SK-N-SH (cell line): ENCODE measurements at regions not wholly inside any gene's neighbourhood (a gene's known extent, or its start where the extent isn't known, plus 50 kb on each side); places are given as distances from the start of the nearest gene placed in this dataset.

Source experiments
- CTCF ChIA-PET: fragments of 300-600, 350-600 bp; formaldehyde crosslinking; extraction: SDS; loops from one replicate; lab custom pipeline; 2021; lab: Yijun Ruan, JAX
- POLR2A ChIA-PET: fragments of 350-600 bp; sonication (Branson Sonifier 250); formaldehyde crosslinking; extraction: SDS; loops from one replicate; lab custom pipeline; 2020; ENCODE audit warnings: antibody characterized with exemption, inconsistent platforms; lab: Yijun Ruan, JAX
- DNase-seq: peaks from one replicate; pipeline ENCODE4 v3.0.0; 2012
- H2AFZ ChIP-seq: fragments of 200-600 bp; sonication (generic); 2 replicates; pipeline ENCODE4 v1.8.1; 2016; ENCODE audit warnings: antibody characterized with exemption, mild to moderate bottlenecking, low read depth
- H3F3A ChIP-seq: fragments of 200-600 bp; sonication (generic); replicated peaks from 2 replicates; pipeline ENCODE3; 2016; ENCODE audit warnings: antibody characterized with exemption, mild to moderate bottlenecking; ENCODE audit not compliant: insufficient read depth
- H3K27ac ChIP-seq, 2 experiments: fragments of 200-500 bp in 1 of 2; fragments of 200-600 bp in 1 of 2; sonication (Bioruptor generic) in 1 of 2; sonication (generic), shearing (Covaris generic) in 1 of 2; 2 replicates each; pipeline versions ENCODE4 v1.5.1 to v1.6.1; 2014 to 2016; ENCODE audit warnings: low read depth in 2 of 2, inconsistent platforms in 1 of 2, low read length in 1 of 2, mild to moderate bottlenecking in 1 of 2, mixed read lengths in 1 of 2
- H3K27me3 ChIP-seq: fragments of 200-600 bp; sonication (generic), shearing (Covaris generic); 2 replicates; pipeline ENCODE4 v1.6.1; 2016; ENCODE audit warnings: mixed run types; ENCODE audit not compliant: insufficient read depth
- H3K36me3 ChIP-seq, 2 experiments: fragments of 200-500 bp in 1 of 2; fragments of 200-600 bp in 1 of 2; sonication (Bioruptor generic) in 1 of 2; sonication (generic) in 1 of 2; replicated peaks in 1 of 2; 2 replicates each; pipeline versions ENCODE3 to v1.5.1; 2014 to 2016; ENCODE audit warnings: low read length in 1 of 2, mild to moderate bottlenecking in 1 of 2; ENCODE audit not compliant: insufficient read depth in 2 of 2, control insufficient read depth in 1 of 2
- H3K4me1 ChIP-seq, 2 experiments: fragments of 200-500 bp in 1 of 2; fragments of 200-600 bp in 1 of 2; sonication (Bioruptor generic) in 1 of 2; sonication (generic), shearing (Covaris generic) in 1 of 2; 2 replicates each; pipeline versions ENCODE4 v1.5.1 to v1.6.1; 2014 to 2016; ENCODE audit warnings: low read depth in 1 of 2, low read length in 1 of 2, mixed run types in 1 of 2; ENCODE audit not compliant: insufficient read depth in 2 of 2, control insufficient read depth in 1 of 2
- H3K4me2 ChIP-seq: fragments of 200-600 bp; sonication (generic), shearing (Covaris generic); 2 replicates; pipeline ENCODE4 v1.6.1; 2017; ENCODE audit warnings: mixed run types
- H3K4me3 ChIP-seq, 2 experiments: fragments of 200-500 bp in 1 of 2; fragments of 200-600 bp in 1 of 2; sonication (Bioruptor generic) in 1 of 2; sonication (generic), shearing (Covaris generic) in 1 of 2; 2 replicates each; pipeline versions ENCODE4 v1.5.1 to v1.8.1; 2014 to 2016; ENCODE audit warnings: low read depth in 2 of 2, inconsistent platforms in 1 of 2, low read length in 1 of 2, mild to moderate bottlenecking in 1 of 2, mixed read lengths in 1 of 2, moderate library complexity in 1 of 2
- H3K79me2 ChIP-seq: fragments of 200-600 bp; sonication (generic); 2 replicates; pipeline ENCODE4 v1.8.1; 2017; ENCODE audit warnings: mild to moderate bottlenecking; ENCODE audit not compliant: insufficient read depth
- H3K9ac ChIP-seq: fragments of 200-600 bp; sonication (generic); 2 replicates; pipeline ENCODE4 v1.6.1; 2017; ENCODE audit warnings: mixed run types
- H3K9me2 ChIP-seq: fragments of 200-600 bp; sonication (generic); 2 replicates; pipeline ENCODE4 v1.6.1; 2017; ENCODE audit warnings: mixed run types
- H3K9me3 ChIP-seq: fragments of 200-600 bp; sonication (generic); 2 replicates; pipeline ENCODE4 v1.6.1; 2017; ENCODE audit warnings: mixed run types, mild to moderate bottlenecking, moderate library complexity
- H4K20me1 ChIP-seq: fragments of 200-600 bp; sonication (generic); 2 replicates; pipeline ENCODE4 v1.6.1; 2017; ENCODE audit warnings: mild to moderate bottlenecking, mixed run types; ENCODE audit not compliant: insufficient read depth
- CHD2 ChIP-seq: fragments of 150-350 bp; IDR thresholded peaks from 2 replicates; pipeline ENCODE4 v1.6.1; 2018; ENCODE audit warnings: low read length; ENCODE audit not compliant: partially characterized antibody
- FOSL2 ChIP-seq: IDR thresholded peaks from 2 replicates; pipeline ENCODE4 v1.4.0; 2012; ENCODE audit warnings: low read depth, mild to moderate bottlenecking, moderate library complexity, borderline replicate concordance
- FOXJ3 ChIP-seq: sonication (generic); formaldehyde crosslinking; IDR thresholded peaks from 2 replicates; pipeline ENCODE4 v1.5.1; 2020; ENCODE audit warnings: mild to moderate bottlenecking, missing genetic modification reagents
- GATA2 ChIP-seq: sonication (generic); formaldehyde crosslinking; IDR thresholded peaks from 2 replicates; pipeline ENCODE4 v1.5.0; 2020; ENCODE audit warnings: mild to moderate bottlenecking, missing genetic modification reagents
- JUND ChIP-seq: IDR thresholded peaks from 2 replicates; pipeline ENCODE4 v1.4.0; 2012
- MEF2A ChIP-seq: IDR thresholded peaks from 2 replicates; pipeline ENCODE4 v1.4.0; 2012; ENCODE audit warnings: low read depth, borderline replicate concordance
- MXI1 ChIP-seq: IDR thresholded peaks from 2 replicates; pipeline ENCODE4 v1.6.1; 2012; ENCODE audit warnings: mild to moderate bottlenecking, low read depth, low read length, improper control_type of control experiment
- NRF1 ChIP-seq: IDR thresholded peaks from 2 replicates; pipeline ENCODE4 v1.6.1; 2012; ENCODE audit warnings: low read depth, mild to moderate bottlenecking, low read length
- RCOR1 ChIP-seq: fragments of 150-350 bp; IDR thresholded peaks from 2 replicates; pipeline ENCODE4 v1.6.1; 2017; ENCODE audit warnings: antibody characterized with exemption, low read length
- SIN3A ChIP-seq: IDR thresholded peaks from 2 replicates; pipeline ENCODE4 v1.6.1; 2012; ENCODE audit warnings: low read depth, mild to moderate bottlenecking, low read length, moderate library complexity, borderline replicate concordance
- SMC3 ChIP-seq: IDR thresholded peaks from 2 replicates; pipeline ENCODE4 v1.6.1; 2012; ENCODE audit warnings: low read depth, low read length, improper control_type of control experiment
- TAF1 ChIP-seq: IDR thresholded peaks from 2 replicates; pipeline ENCODE4 v1.6.1; 2012; ENCODE audit warnings: low read depth, mild to moderate bottlenecking, low read length, moderate library complexity, borderline replicate concordance
- TCF12 ChIP-seq: IDR thresholded peaks from 2 replicates; pipeline ENCODE4 v1.4.0; 2012
- TEAD4 ChIP-seq: IDR thresholded peaks from 2 replicates; pipeline ENCODE4 v1.4.0; 2012; ENCODE audit warnings: mild to moderate bottlenecking, borderline replicate concordance; ENCODE audit not compliant: insufficient read depth
- WGBS: methylation state at CpG from one replicate; pipeline ENCODE4 v1.1.6; 2017; ENCODE audit warnings: low lambda C conversion rate; 5-methylcytosine and 5-hydroxymethylcytosine counted together
- TF ChIP-seq, protein P1 (sequence below): IDR thresholded peaks from 2 replicates; pipeline ENCODE4 v1.6.1; 2012; ENCODE audit warnings: mild to moderate bottlenecking, low read depth, low read length, moderate library complexity
- TF ChIP-seq, protein P2 (sequence below): IDR thresholded peaks from 2 replicates; pipeline ENCODE4 v1.4.0; 2012; ENCODE audit warnings: low read depth, borderline replicate concordance
- TF ChIP-seq, protein P3 (sequence below): fragments of 200-600 bp; sonication (generic); IDR thresholded peaks from 2 replicates; pipeline ENCODE4 v1.6.1; 2017; ENCODE audit warnings: antibody characterized with exemption, mild to moderate bottlenecking, moderate library complexity
- TF ChIP-seq, protein P4 (sequence below): fragments of 150-350 bp; IDR thresholded peaks from 2 replicates; pipeline ENCODE4 v1.6.1; 2016; ENCODE audit warnings: mild to moderate bottlenecking, low read depth, low read length

DNA sequence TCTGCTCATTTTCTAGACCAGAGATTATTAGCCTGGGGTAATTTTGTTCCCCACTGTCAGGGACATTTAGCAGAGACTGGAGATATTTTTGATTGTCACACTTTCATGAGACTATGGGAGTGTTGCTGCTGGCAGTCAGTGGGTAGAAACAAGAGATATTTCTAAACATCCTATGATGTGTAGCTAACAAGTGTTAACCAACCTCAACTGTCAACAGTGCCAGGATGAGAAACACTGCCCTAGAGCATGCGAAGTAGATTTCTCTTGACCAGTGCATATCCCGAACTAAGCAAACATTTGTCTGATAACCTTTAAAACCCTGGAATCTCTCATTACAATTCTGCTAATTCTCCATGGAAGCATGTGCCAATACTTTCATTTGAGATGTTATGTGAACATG is 607.4 kb upstream of the TMPRSS15 start (continued):
- TF ChIP-seq CHD2, result no peak
- TF ChIP-seq, protein P1, sequence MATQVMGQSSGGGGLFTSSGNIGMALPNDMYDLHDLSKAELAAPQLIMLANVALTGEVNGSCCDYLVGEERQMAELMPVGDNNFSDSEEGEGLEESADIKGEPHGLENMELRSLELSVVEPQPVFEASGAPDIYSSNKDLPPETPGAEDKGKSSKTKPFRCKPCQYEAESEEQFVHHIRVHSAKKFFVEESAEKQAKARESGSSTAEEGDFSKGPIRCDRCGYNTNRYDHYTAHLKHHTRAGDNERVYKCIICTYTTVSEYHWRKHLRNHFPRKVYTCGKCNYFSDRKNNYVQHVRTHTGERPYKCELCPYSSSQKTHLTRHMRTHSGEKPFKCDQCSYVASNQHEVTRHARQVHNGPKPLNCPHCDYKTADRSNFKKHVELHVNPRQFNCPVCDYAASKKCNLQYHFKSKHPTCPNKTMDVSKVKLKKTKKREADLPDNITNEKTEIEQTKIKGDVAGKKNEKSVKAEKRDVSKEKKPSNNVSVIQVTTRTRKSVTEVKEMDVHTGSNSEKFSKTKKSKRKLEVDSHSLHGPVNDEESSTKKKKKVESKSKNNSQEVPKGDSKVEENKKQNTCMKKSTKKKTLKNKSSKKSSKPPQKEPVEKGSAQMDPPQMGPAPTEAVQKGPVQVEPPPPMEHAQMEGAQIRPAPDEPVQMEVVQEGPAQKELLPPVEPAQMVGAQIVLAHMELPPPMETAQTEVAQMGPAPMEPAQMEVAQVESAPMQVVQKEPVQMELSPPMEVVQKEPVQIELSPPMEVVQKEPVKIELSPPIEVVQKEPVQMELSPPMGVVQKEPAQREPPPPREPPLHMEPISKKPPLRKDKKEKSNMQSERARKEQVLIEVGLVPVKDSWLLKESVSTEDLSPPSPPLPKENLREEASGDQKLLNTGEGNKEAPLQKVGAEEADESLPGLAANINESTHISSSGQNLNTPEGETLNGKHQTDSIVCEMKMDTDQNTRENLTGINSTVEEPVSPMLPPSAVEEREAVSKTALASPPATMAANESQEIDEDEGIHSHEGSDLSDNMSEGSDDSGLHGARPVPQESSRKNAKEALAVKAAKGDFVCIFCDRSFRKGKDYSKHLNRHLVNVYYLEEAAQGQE, result no peak

DNA sequence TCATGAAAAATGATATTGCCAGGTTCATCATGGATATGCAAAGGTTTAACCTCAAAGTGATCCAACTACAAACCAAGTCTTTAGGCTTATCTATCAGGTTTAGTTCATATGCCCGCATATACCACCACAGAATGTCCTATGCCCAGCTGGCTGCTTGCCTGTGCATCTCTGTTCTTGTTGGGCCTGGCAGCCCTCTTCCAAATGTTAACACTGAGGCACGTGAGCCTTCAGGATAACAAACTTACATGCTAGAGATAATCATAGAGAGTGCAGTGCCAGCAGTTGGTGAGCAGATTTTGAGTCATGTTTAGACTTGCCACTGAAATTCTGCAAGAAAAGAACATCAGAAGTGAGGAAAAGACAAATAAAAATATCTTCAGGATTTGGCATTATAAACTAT is 607.9 kb upstream of the TMPRSS15 start:
- no peaks in the 10 kb centered on the region for H3K9me3 ChIP-seq
- H3K4me2 ChIP-seq, result no peak overlapping the region
- no peak overlapping the region for H3K4me3 ChIP-seq
- ChIA-PET POLR2A (no interaction called here), CTCF (no interaction called here)
- no peaks in the 10 kb centered on the region for H3K4me1 ChIP-seq
- no peak overlapping the region for H3K27ac ChIP-seq
- WGBS, result 2% methylated on average over 2 of the region's 2 CpGs
- TF ChIP-seq NRF1 (no peak), TEAD4 (no peak), TCF12 (no peak), GATA2 (CRISPR knock-in tag) (no peak), TAF1 (no peak), FOSL2 (no peak), MXI1 (no peak), FOXJ3 (CRISPR knock-in tag) (no peak), SIN3A (no peak), MEF2A (no peak), JUND (no peak), SMC3 (no peak), RCOR1 (no peak)
- TF ChIP-seq, protein P2, sequence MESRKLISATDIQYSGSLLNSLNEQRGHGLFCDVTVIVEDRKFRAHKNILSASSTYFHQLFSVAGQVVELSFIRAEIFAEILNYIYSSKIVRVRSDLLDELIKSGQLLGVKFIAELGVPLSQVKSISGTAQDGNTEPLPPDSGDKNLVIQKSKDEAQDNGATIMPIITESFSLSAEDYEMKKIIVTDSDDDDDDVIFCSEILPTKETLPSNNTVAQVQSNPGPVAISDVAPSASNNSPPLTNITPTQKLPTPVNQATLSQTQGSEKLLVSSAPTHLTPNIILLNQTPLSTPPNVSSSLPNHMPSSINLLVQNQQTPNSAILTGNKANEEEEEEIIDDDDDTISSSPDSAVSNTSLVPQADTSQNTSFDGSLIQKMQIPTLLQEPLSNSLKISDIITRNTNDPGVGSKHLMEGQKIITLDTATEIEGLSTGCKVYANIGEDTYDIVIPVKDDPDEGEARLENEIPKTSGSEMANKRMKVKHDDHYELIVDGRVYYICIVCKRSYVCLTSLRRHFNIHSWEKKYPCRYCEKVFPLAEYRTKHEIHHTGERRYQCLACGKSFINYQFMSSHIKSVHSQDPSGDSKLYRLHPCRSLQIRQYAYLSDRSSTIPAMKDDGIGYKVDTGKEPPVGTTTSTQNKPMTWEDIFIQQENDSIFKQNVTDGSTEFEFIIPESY, result no peak
- TF ChIP-seq, protein P3, sequence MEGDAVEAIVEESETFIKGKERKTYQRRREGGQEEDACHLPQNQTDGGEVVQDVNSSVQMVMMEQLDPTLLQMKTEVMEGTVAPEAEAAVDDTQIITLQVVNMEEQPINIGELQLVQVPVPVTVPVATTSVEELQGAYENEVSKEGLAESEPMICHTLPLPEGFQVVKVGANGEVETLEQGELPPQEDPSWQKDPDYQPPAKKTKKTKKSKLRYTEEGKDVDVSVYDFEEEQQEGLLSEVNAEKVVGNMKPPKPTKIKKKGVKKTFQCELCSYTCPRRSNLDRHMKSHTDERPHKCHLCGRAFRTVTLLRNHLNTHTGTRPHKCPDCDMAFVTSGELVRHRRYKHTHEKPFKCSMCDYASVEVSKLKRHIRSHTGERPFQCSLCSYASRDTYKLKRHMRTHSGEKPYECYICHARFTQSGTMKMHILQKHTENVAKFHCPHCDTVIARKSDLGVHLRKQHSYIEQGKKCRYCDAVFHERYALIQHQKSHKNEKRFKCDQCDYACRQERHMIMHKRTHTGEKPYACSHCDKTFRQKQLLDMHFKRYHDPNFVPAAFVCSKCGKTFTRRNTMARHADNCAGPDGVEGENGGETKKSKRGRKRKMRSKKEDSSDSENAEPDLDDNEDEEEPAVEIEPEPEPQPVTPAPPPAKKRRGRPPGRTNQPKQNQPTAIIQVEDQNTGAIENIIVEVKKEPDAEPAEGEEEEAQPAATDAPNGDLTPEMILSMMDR, result no peak
- TF ChIP-seq, protein P4, sequence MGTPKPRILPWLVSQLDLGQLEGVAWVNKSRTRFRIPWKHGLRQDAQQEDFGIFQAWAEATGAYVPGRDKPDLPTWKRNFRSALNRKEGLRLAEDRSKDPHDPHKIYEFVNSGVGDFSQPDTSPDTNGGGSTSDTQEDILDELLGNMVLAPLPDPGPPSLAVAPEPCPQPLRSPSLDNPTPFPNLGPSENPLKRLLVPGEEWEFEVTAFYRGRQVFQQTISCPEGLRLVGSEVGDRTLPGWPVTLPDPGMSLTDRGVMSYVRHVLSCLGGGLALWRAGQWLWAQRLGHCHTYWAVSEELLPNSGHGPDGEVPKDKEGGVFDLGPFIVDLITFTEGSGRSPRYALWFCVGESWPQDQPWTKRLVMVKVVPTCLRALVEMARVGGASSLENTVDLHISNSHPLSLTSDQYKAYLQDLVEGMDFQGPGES, result no peak
- no peaks in the 10 kb centered on the region for H3F3A ChIP-seq
- H4K20me1 ChIP-seq, result no peaks in the 10 kb centered on the region
- no peaks in the 10 kb centered on the region for H3K79me2 ChIP-seq
- H3K27me3 ChIP-seq, result no peaks in the 10 kb centered on the region
- no peaks in the 10 kb centered on the region for H3K9me2 ChIP-seq
- no peaks in the 10 kb centered on the region for H3K36me3 ChIP-seq
- DNase-seq, result no peak
- H3K9ac ChIP-seq, result no peak overlapping the region
- no peak overlapping the region for H2AFZ ChIP-seq
